ENCODE measurements at regions not wholly inside any gene's neighbourhood (a gene's known extent, or its start where the extent isn't known, plus 50 kb on each side); places are given as distances from the start of the nearest gene placed in this dataset.

DNA sequence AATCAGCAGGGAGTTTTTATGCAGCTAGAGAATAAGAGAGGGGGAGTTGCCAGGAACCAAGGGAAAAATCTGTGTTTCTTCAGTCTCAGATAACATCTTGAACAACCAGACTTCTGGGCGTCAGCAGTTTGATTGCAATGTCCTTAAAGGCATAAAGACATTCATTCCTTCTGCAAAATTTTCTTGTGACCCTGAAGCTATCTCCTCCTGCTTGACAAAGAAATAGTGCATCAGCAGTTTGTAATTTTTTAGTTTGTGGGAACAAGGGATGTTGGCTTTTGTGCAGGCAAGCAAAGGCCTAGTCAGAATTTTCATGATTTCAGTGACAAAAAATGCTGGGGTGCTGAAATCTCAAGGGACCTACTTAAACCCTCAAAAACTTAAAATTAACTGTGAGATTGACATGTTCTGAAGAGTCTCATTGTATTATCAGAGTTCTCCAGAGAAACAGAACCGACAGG is 125.8 kb upstream of the UNC5C start:
- TF ChIP-seq CTCF (IDR thresholded peaks at IDR 0.05) (no peak), POLR2A (IDR thresholded peaks at IDR 0.05) (no peak)
